Ishikawa (cell line): ENCODE measurements at regions not wholly inside any gene's neighbourhood (a gene's known extent, or its start where the extent isn't known, plus 50 kb on each side); places are given as distances from the start of the nearest gene placed in this dataset.

Source experiments
- CEBPB ChIP-seq: IDR thresholded peaks from 2 replicates; pipeline ENCODE4 v1.6.1; 2012
- CREB1 ChIP-seq: IDR thresholded peaks from 2 replicates; pipeline ENCODE4 v1.6.1; 2012; ENCODE audit warnings: low read depth
- EGR1 ChIP-seq: IDR thresholded peaks from 2 replicates; pipeline ENCODE4 v1.6.1; 2012
- EP300 ChIP-seq: IDR thresholded peaks from 2 replicates; pipeline ENCODE4 v1.6.1; 2012; ENCODE audit warnings: borderline replicate concordance
- FOXM1 ChIP-seq: IDR thresholded peaks from 2 replicates; pipeline ENCODE4 v1.6.1; 2012; ENCODE audit warnings: low read depth, borderline replicate concordance
- MAX ChIP-seq: IDR thresholded peaks from 2 replicates; pipeline ENCODE4 v1.6.1; 2012
- NFIC ChIP-seq: IDR thresholded peaks from 2 replicates; pipeline ENCODE4 v1.6.1; 2012
- RAD21 ChIP-seq: IDR thresholded peaks from 2 replicates; pipeline ENCODE4 v1.6.1; 2012; ENCODE audit warnings: low read depth
- REST ChIP-seq: IDR thresholded peaks from 2 replicates; pipeline ENCODE4 v1.6.1; 2012; ENCODE audit warnings: low read depth, mild to moderate bottlenecking
- TAF1 ChIP-seq: IDR thresholded peaks from 2 replicates; pipeline ENCODE4 v1.6.1; 2012; ENCODE audit warnings: low read depth, mild to moderate bottlenecking
- TCF12 ChIP-seq: IDR thresholded peaks from 2 replicates; pipeline ENCODE4 v1.6.1; 2012; ENCODE audit warnings: low read depth
- TEAD4 ChIP-seq: IDR thresholded peaks from 2 replicates; pipeline ENCODE4 v1.6.1; 2012
- USF1 ChIP-seq: IDR thresholded peaks from 2 replicates; pipeline ENCODE4 v1.6.1; 2012
- YY1 ChIP-seq: IDR thresholded peaks from 2 replicates; pipeline ENCODE4 v1.6.1; 2012; ENCODE audit warnings: low read depth
- ZBTB7A ChIP-seq: IDR thresholded peaks from 2 replicates; pipeline ENCODE4 v1.6.1; 2012; ENCODE audit warnings: low read depth

GRCh38 chr3:137083332-137083731 is 125.5 kb downstream of the IL20RB start:
- TF ChIP-seq YY1: no peak
- TF ChIP-seq EGR1: no peak
- TF ChIP-seq NFIC: no peak
- no peak for TF ChIP-seq FOXM1
- no peak for TF ChIP-seq USF1
- TF ChIP-seq TCF12: no peak
- no peak for TF ChIP-seq ZBTB7A
- TF ChIP-seq REST: no peak
- TF ChIP-seq CREB1: no peak
- TF ChIP-seq EP300: no peak

- no peak for TF ChIP-seq EP300
- no peak for TF ChIP-seq CREB1
- no peak for TF ChIP-seq ZBTB7A
- no peak for TF ChIP-seq REST
These were observed 126.8 kb downstream of the IL20RB start for GRCh38 chr3:137084586-137084985.

- TF ChIP-seq REST (no peak), TAF1 (no peak), MAX (no peak), TCF12 (no peak), EGR1 (no peak), YY1 (no peak), CREB1 (no peak), RAD21 (no peak), USF1 (no peak), TEAD4 (no peak), CEBPB (no peak), EP300 (no peak), ZBTB7A (no peak), NFIC (no peak), FOXM1 (no peak)
These were observed 139.6 kb downstream of the IL20RB start for GRCh38 chr3:137097386-137097785.

GRCh38 chr3:137097852-137098251 is 140.1 kb downstream of the IL20RB start:
- TF ChIP-seq FOXM1 (no peak), NFIC (no peak), ZBTB7A (no peak), CEBPB (no peak), YY1 (no peak), REST (no peak), TCF12 (no peak), EGR1 (no peak), USF1 (no peak), EP300 (no peak), TEAD4 (no peak), TAF1 (no peak), RAD21 (no peak), MAX (no peak)
